ENCODE measurements at regions not wholly inside any gene's neighbourhood (a gene's known extent, or its start where the extent isn't known, plus 50 kb on each side); places are given as distances from the start of the nearest gene placed in this dataset.

DNA sequence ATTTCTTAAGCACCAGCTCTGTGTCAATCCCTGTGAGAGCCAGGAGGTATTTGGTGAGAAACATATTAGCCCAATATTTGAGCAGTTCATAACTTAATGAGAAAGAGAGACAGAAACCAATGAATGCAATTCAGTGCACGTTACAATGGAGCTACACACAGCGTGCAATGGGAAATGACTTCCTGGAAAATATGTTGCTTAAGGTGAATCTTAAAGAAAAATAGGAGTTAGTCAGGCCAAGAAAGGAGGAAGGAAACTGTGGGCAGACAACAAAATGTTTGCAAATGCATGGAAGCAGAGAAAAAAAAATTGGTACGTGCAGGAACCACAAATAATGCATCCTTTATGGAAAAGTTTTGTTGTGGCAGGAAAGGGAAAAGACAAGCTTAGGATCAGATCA is 481.7 kb downstream of the BCAT1 start:
- no peaks in the 10 kb centered on the region for H3K9me3 ChIP-seq
- no peaks in the 10 kb centered on the region for H3K4me1 ChIP-seq
- H3K36me3 ChIP-seq: no peaks in the 10 kb centered on the region
- no peaks in the 10 kb centered on the region for H3K27me3 ChIP-seq (ENCODE audit: low read depth)
- DNase-seq (no peak), ATAC-seq (no peak)
- intact Hi-C loops (cut with DNase I): no loop called here
- TF ChIP-seq, protein P1, sequence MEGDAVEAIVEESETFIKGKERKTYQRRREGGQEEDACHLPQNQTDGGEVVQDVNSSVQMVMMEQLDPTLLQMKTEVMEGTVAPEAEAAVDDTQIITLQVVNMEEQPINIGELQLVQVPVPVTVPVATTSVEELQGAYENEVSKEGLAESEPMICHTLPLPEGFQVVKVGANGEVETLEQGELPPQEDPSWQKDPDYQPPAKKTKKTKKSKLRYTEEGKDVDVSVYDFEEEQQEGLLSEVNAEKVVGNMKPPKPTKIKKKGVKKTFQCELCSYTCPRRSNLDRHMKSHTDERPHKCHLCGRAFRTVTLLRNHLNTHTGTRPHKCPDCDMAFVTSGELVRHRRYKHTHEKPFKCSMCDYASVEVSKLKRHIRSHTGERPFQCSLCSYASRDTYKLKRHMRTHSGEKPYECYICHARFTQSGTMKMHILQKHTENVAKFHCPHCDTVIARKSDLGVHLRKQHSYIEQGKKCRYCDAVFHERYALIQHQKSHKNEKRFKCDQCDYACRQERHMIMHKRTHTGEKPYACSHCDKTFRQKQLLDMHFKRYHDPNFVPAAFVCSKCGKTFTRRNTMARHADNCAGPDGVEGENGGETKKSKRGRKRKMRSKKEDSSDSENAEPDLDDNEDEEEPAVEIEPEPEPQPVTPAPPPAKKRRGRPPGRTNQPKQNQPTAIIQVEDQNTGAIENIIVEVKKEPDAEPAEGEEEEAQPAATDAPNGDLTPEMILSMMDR (IDR thresholded peaks at IDR 0.05): no peak
- no peak overlapping the region for H3K4me3 ChIP-seq
- no peak overlapping the region for H3K27ac ChIP-seq

DNA sequence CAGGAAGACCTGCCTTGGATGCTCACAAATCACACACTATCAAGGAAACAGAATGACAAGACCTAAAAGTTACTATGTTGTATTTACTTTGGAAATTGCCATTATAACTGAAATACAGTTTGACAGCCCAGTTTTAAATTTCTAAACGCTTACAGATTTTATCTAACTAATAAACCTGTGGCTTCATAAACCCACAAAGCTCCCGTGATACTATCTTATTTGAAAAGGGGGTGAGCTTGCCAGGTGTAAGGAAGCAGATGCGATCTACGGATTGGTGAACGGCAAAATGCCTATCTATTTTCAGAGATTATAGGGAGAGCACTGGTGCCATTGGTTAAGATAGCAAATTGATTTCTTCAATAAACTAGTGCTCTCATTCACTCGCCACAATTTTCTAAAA is 485.5 kb downstream of the BCAT1 start:
- no peaks in the 10 kb centered on the region for H3K36me3 ChIP-seq
- TF ChIP-seq, protein P1 (IDR thresholded peaks at IDR 0.05): no peak
- intact Hi-C loops (cut with DNase I): no loop called here

DNA sequence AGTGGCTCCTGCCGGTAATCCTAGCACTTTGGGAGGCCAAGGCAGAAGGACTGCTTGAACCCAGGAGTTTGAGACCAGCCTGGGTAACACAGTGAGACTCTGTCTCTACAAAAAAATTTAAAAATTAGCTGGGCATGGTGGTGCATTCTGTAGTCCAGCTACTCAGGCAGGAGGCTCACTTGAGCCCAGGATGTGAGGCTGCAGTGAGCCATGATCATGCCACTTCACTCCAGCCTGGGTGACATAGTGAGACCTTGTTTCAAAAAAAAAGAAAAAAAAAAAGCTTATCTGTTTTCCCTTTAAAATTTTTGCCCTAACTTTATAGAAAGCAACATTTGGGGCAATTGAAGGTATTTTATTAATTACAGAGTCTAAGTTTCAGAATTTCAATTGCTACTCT is 486.0 kb downstream of the BCAT1 start:
- DNase-seq (no peak), ATAC-seq (no peak)
- H3K4me1 ChIP-seq: no peaks in the 10 kb centered on the region
- H3K9me3 ChIP-seq: no peaks in the 10 kb centered on the region
- H3K27me3 ChIP-seq (ENCODE audit: low read depth): no peaks in the 10 kb centered on the region
- no peaks in the 10 kb centered on the region for H3K36me3 ChIP-seq
- no peak overlapping the region for H3K27ac ChIP-seq
- H3K4me3 ChIP-seq: no peak overlapping the region
- intact Hi-C loops (cut with DNase I): no loop called here
- TF ChIP-seq, protein P1 (IDR thresholded peaks at IDR 0.05): no peak

More for the DNA sequence above, 485.5 kb downstream of the BCAT1 start:
- Histone ChIP-seq H3K4me3 (no peak overlapping the region), H3K4me1 (no peaks in the 10 kb centered on the region), H3K9me3 (no peaks in the 10 kb centered on the region), H3K27ac (no peak overlapping the region), H3K27me3 (ENCODE audit: low read depth) (no peaks in the 10 kb centered on the region)
- no peak for DNase-seq
- ATAC-seq: no peak

DNA sequence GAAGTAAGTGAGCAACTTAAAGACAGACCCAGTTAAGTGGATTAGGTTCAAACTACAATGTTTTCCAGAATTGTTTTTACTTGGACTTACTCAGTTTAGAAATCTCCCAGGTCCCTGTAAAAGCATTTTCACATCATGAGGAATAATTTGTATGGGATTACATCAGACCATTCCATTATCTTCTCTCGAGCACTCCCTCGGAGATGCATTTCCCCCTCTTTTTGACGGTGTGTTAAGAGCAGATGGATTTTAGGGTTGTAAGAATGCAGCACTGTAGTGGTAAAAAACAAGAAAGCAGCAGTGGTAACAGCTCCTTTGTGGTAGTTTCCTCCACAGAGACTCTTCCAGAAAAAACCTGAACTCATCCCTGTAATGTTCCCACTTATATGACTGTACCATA is 488.4 kb downstream of the BCAT1 start:
- H3K4me3 ChIP-seq: no peak overlapping the region
- ATAC-seq (no peak), DNase-seq (no peak)
- intact Hi-C loops (cut with DNase I): no loop called here
- no peaks in the 10 kb centered on the region for H3K9me3 ChIP-seq
- TF ChIP-seq, protein P1 (IDR thresholded peaks at IDR 0.05): no peak
- H3K27me3 ChIP-seq (ENCODE audit: low read depth): no peaks in the 10 kb centered on the region
- H3K36me3 ChIP-seq: no peaks in the 10 kb centered on the region
- no peak overlapping the region for H3K27ac ChIP-seq
- no peaks in the 10 kb centered on the region for H3K4me1 ChIP-seq

DNA sequence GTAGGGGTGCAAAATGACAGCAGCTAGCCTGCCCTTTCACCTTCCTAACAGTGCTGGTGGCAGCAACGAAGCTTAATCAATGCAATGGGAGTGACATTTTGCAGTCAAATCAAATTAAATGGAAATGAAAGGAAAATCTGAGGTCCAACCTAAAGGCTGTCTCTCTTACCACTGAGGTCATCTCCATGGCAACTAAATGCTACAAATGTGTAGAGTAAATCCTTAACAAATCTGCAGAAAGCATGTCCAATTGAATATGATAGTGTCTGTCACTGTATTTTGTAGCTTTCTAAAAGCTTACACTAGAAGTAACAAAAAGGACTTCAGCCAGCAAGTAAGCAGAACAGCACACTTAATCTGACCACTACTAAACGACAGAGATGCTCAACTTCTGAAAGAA is 488.8 kb downstream of the BCAT1 start:
- ATAC-seq: no peak

More for the DNA sequence above, 488.8 kb downstream of the BCAT1 start:
- Histone ChIP-seq H3K4me3 (no peak overlapping the region), H3K36me3 (no peaks in the 10 kb centered on the region), H3K4me1 (no peaks in the 10 kb centered on the region), H3K27me3 (ENCODE audit: low read depth) (no peaks in the 10 kb centered on the region), H3K9me3 (no peaks in the 10 kb centered on the region), H3K27ac (no peak overlapping the region)
- TF ChIP-seq, protein P1 (IDR thresholded peaks at IDR 0.05): no peak
- intact Hi-C loops (cut with DNase I): no loop called here
- DNase-seq: no peak

Data from lower lobe of right lung (tissue), 2 donors.